Panc1 (cell line): ENCODE measurements at regions not wholly inside any gene's neighbourhood (a gene's known extent, or its start where the extent isn't known, plus 50 kb on each side); places are given as distances from the start of the nearest gene placed in this dataset.

Experiments
- ATAC-seq: fragments of 200-7000 bp; cut with Tn5 transposase; 2 replicates; pipeline ENCODE4 v1.9.1; 2020; ENCODE audit warnings: mild to moderate bottlenecking, moderate library complexity
- BruUV-seq: library from RNA; stranded (reverse); fragments of 400-500 nt; replicated peaks from 2 replicates; lab custom pipeline; 2021; lab: Mats Ljungman, UMichigan
- CTCF ChIA-PET: fragments of 300-600 bp; sonication (Branson Sonifier 250); formaldehyde crosslinking; loops from one replicate; lab custom pipeline; 2022; ENCODE audit warnings: antibody characterized with exemption; lab: Charles Lee
- POLR2A ChIA-PET: fragments of 300-600 bp; sonication (Branson Sonifier 250); formaldehyde crosslinking; loops from one replicate; lab custom pipeline; 2022; ENCODE audit warnings: antibody characterized with exemption; lab: Charles Lee
- DNase-seq: peaks from one replicate; pipeline ENCODE4 v3.0.0-alpha.2; 2010; ENCODE audit warnings: low read depth, low spot score
- H3K27ac ChIP-seq: 2 replicates; pipeline ENCODE4 v1.5.1; 2011; ENCODE audit warnings: mild to moderate bottlenecking, low read length, inconsistent platforms
- H3K27me3 ChIP-seq: fragments of 200-500 bp; sonication (Bioruptor generic); 2 replicates; pipeline ENCODE4 v1.6.0; 2014; ENCODE audit warnings: low read length, inconsistent platforms; ENCODE audit not compliant: control insufficient read depth, insufficient read depth
- H3K36me3 ChIP-seq: fragments of 200-500 bp; sonication (Bioruptor generic); 2 replicates; pipeline ENCODE4 v1.5.1; 2014; ENCODE audit warnings: inconsistent platforms, mild to moderate bottlenecking, low read length, moderate library complexity; ENCODE audit not compliant: control insufficient read depth, insufficient read depth
- H3K4me1 ChIP-seq: 2 replicates; pipeline ENCODE4 v1.5.1; 2011; ENCODE audit warnings: inconsistent platforms, mild to moderate bottlenecking, low read length, moderate library complexity; ENCODE audit not compliant: control insufficient read depth, insufficient read depth
- H3K4me3 ChIP-seq, 2 experiments: 2 replicates each; pipeline ENCODE4 v1.5.1; 2011 to 2012; ENCODE audit warnings: low read depth in 2 of 2, low read length in 2 of 2, mild to moderate bottlenecking in 2 of 2, inconsistent platforms in 1 of 2, moderate library complexity in 1 of 2
- H3K9me3 ChIP-seq: fragments of 200-500 bp; sonication (Bioruptor generic); 2 replicates; pipeline ENCODE4 v1.5.1; 2014; ENCODE audit warnings: low read depth, mild to moderate bottlenecking, inconsistent platforms, low read length, moderate library complexity; ENCODE audit not compliant: control insufficient read depth, insufficient read depth
- CTCF ChIP-seq: fragments of 450-650 bp; IDR thresholded peaks from 2 replicates; pipeline ENCODE4 v1.5.1; 2017; ENCODE audit warnings: mild to moderate bottlenecking
- POLR2AphosphoS5 ChIP-seq: IDR thresholded peaks from 2 replicates; pipeline ENCODE4 v1.6.1; 2012; ENCODE audit warnings: mild to moderate bottlenecking, low read depth, low read length, moderate library complexity
- REST ChIP-seq, 2 experiments: IDR thresholded peaks; 2 replicates each; pipeline ENCODE4 v1.6.1; 2011 to 2012; ENCODE audit warnings: low read depth in 2 of 2, control low read depth in 1 of 2, low read length in 1 of 2, mild to moderate bottlenecking in 1 of 2, moderate library complexity in 1 of 2; ENCODE audit not compliant: insufficient read depth in 1 of 2
- SIN3A ChIP-seq: IDR thresholded peaks from 2 replicates; pipeline ENCODE4 v1.6.1; 2012; ENCODE audit warnings: low read depth, mild to moderate bottlenecking, low read length, moderate library complexity, borderline replicate concordance; ENCODE audit not compliant: insufficient read depth
- TCF7L2 ChIP-seq: IDR thresholded peaks from 2 replicates; pipeline ENCODE4 v1.6.1; 2011; ENCODE audit warnings: mild to moderate bottlenecking, low read depth, low read length, inconsistent platforms
- in situ Hi-C: cut with HindIII; loops from 2 replicates; pipeline ENCODE4 v1.10.0; 2016; ENCODE audit warnings: low sequenced_read_pairs, low pct_unique_long_range_greater_than_20kb
- intact Hi-C: fragments of 100-400 bp; cut with micrococcal nuclease; formaldehyde crosslinking; loops from one replicate; pipeline ENCODE4 v1.10.0; 2022; ENCODE audit not compliant: unreplicated experiment

- intact Hi-C loops (no loop called here), in situ Hi-C loops (no loop called here)
- Histone ChIP-seq H3K4me1 (no peaks in the 10 kb centered on the region), H3K36me3 (no peaks in the 10 kb centered on the region), H3K27me3 (no peaks in the 10 kb centered on the region), H3K9me3 (no peaks in the 10 kb centered on the region), H3K27ac (no peak overlapping the region), H3K4me3 (no peak overlapping the region)
- CTCF ChIA-PET, result no interaction called here
- ATAC-seq, result no peak
- no TSS peak for BruUV-seq
- TF ChIP-seq POLR2AphosphoS5, result no peak
- TF ChIP-seq SIN3A, result no peak
- TF ChIP-seq REST (IDR thresholded peaks at IDR 0.05; ENCODE audit: insufficient read depth in 1 of 2, low read depth in 2 of 2, low read length in 1 of 2), result no peak
- TF ChIP-seq TCF7L2, result no peak
- no peak for TF ChIP-seq CTCF
- DNase-seq, result no peak
- POLR2A ChIA-PET, result interaction anchor here (0.7 kb wide), 1 partner anchor 960 kb away, joined by 3 read pairs; no protein-coding TSS in a partner anchor
Measured at GRCh38 chr3:68666429-68667136, 265.8 kb downstream of the TAFA4 start.

GRCh38 chr3:68664276-68664675 lies 268.1 kb downstream of the TAFA4 start:
- no peak overlapping the region for H3K4me3 ChIP-seq
- H3K9me3 ChIP-seq, result no peaks in the 10 kb centered on the region
- H3K36me3 ChIP-seq, result no peaks in the 10 kb centered on the region
- DNase-seq (no peak), ATAC-seq (no peak)
- in situ Hi-C loops, result no loop called here
- intact Hi-C loops, result no loop called here
- ChIA-PET CTCF (interaction anchor here (0.6 kb wide), 1 partner anchor 1314 kb away, joined by 5 read pairs; no protein-coding TSS in a partner anchor), POLR2A (no interaction called here)
- no TSS peak for BruUV-seq
- H3K27me3 ChIP-seq, result no peaks in the 10 kb centered on the region
- no peak for TF ChIP-seq REST (IDR thresholded peaks at IDR 0.05; ENCODE audit: insufficient read depth in 1 of 2, low read depth in 2 of 2, low read length in 1 of 2)
- no peak for TF ChIP-seq POLR2AphosphoS5
- no peak for TF ChIP-seq SIN3A
- TF ChIP-seq CTCF, result no peak
- TF ChIP-seq TCF7L2, result no peak
- H3K27ac ChIP-seq, result no peak overlapping the region
- no peaks in the 10 kb centered on the region for H3K4me1 ChIP-seq
